Peyer's patch (tissue), 4 donors: ENCODE measurements at regions not wholly inside any gene's neighbourhood (a gene's known extent, or its start where the extent isn't known, plus 50 kb on each side); places are given as distances from the start of the nearest gene placed in this dataset.

Experiments
- CTCF ChIP-seq, 6 experiments: fragments of 450-650 bp in 4 of 6; fragments of 200-600 bp in 2 of 6; sonication (generic) in 1 of 6; IDR thresholded peaks; one replicate each; pipeline ENCODE4 v1.5.1; 2017 to 2019; ENCODE audit warnings: antibody characterized with exemption in 6 of 6, mild to moderate bottlenecking in 3 of 6, moderate library complexity in 1 of 6
- POLR2A ChIP-seq, 2 donors: fragments of 450-650 bp; IDR thresholded peaks; one replicate each; pipeline ENCODE4 v1.5.1; 2017; ENCODE audit warnings: antibody characterized with exemption in 2 of 2, mild to moderate bottlenecking in 2 of 2, moderate library complexity in 2 of 2

DNA sequence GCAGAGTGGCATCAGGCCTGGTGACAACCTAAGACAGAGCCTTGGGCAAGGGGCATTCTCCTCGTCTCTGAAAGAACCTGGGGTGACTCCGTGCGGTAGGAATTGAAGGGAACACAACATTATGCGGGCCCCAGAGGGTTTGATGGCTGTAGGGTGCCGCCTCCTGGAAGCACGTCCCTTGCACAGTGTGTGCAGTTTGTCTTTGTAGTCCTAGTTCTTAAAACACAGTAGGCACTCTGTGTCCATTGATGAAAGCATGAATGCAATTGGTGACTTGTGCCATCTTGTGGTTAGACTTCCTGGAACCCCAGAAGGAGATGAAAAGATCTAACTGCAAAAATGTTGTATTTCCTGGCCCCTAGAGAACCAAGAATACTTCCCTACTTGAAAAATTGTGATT, 279.8 kb downstream of the UTP18 start:
- TF ChIP-seq CTCF (IDR thresholded peaks at IDR 0.05) = no peak
- TF ChIP-seq POLR2A (IDR thresholded peaks at IDR 0.05) = no peak
